CD14-positive monocyte (primary cell): ENCODE measurements at regions not wholly inside any gene's neighbourhood (a gene's known extent, or its start where the extent isn't known, plus 50 kb on each side); places are given as distances from the start of the nearest gene placed in this dataset.

Experiments used
- DNase-seq, 3 donors: peaks; one replicate each; pipeline ENCODE4 v3.0.0-alpha.2; 2011 to 2022
- H2AFZ ChIP-seq: 2 replicates; pipeline ENCODE4 v1.6.0; 2012; ENCODE audit warnings: mild to moderate bottlenecking, low read depth, low read length, inconsistent platforms; ENCODE audit not compliant: insufficient read depth, poor library complexity, severe bottlenecking
- H3K27ac ChIP-seq, 2 donors: 1 replicate in 1 of 2; 2 replicates in 1 of 2; pipeline ENCODE4 v1.5.1; 2012 to 2013; ENCODE audit warnings: low read length in 2 of 2, control low read depth in 1 of 2, inconsistent platforms in 1 of 2, low read depth in 1 of 2, mild to moderate bottlenecking in 1 of 2
- H3K27me3 ChIP-seq, 2 donors: one replicate each; pipeline versions ENCODE4 v1.6.0 to v1.6.1; 2011 to 2013; ENCODE audit warnings: low read length in 2 of 2; ENCODE audit not compliant: control insufficient read depth in 2 of 2, insufficient read depth in 2 of 2
- H3K36me3 ChIP-seq, 2 donors: replicated peaks in 1 of 2; 1 replicate in 1 of 2; 2 replicates in 1 of 2; pipeline versions ENCODE4 v1.5.1 to v1.6.1; 2012 to 2013; ENCODE audit warnings: low read length in 2 of 2, control low read depth in 1 of 2, inconsistent platforms in 1 of 2, mild to moderate bottlenecking in 1 of 2; ENCODE audit not compliant: insufficient read depth in 2 of 2, control insufficient read depth in 1 of 2
- H3K4me1 ChIP-seq, 2 donors: 1 replicate in 1 of 2; 2 replicates in 1 of 2; pipeline versions ENCODE4 v1.5.1 to v1.6.1; 2012 to 2013; ENCODE audit warnings: low read length in 2 of 2, control low read depth in 1 of 2, inconsistent platforms in 1 of 2, mild to moderate bottlenecking in 1 of 2, moderate library complexity in 1 of 2; ENCODE audit not compliant: insufficient read depth in 2 of 2, control insufficient read depth in 1 of 2
- H3K4me2 ChIP-seq: replicated peaks from 2 replicates; pipeline ENCODE3; 2012; ENCODE audit warnings: low read length, moderate library complexity, mild to moderate bottlenecking; ENCODE audit not compliant: poor library complexity, severe bottlenecking; ENCODE audit errors: extremely low read depth
- H3K4me3 ChIP-seq, 3 experiments: fragments of 200-600 bp in 1 of 3; sonication (generic) in 1 of 3; replicated peaks in 1 of 3; 1 replicate in 2 of 3; 2 replicates in 1 of 3; pipeline ENCODE4 v1.5.1; 2011 to 2013; ENCODE audit warnings: low read length in 3 of 3, mild to moderate bottlenecking in 3 of 3, control low read depth in 2 of 3, low read depth in 2 of 3, inconsistent platforms in 1 of 3, moderate library complexity in 1 of 3
- H3K79me2 ChIP-seq: 2 replicates; pipeline ENCODE4 v1.6.0; 2012; ENCODE audit warnings: mild to moderate bottlenecking, control low read depth, inconsistent platforms, low read length, moderate library complexity; ENCODE audit not compliant: insufficient read depth
- H3K9ac ChIP-seq: 2 replicates; pipeline ENCODE4 v1.6.0; 2017; ENCODE audit warnings: low read length, mild to moderate bottlenecking; ENCODE audit not compliant: insufficient read depth, poor library complexity, severe bottlenecking
- H3K9me3 ChIP-seq, 2 donors: replicated peaks in 1 of 2; 1 replicate in 1 of 2; 2 replicates in 1 of 2; pipeline versions ENCODE4 v1.5.1 to v1.6.1; 2012 to 2013; ENCODE audit warnings: low read length in 2 of 2, control low read depth in 1 of 2; ENCODE audit not compliant: control insufficient read depth in 1 of 2, insufficient read depth in 1 of 2
- H4K20me1 ChIP-seq: 2 replicates; pipeline ENCODE4 v1.6.0; 2012; ENCODE audit warnings: mild to moderate bottlenecking, low read length, control low read depth, moderate library complexity; ENCODE audit not compliant: insufficient read depth
- H3K27ac Mint-ChIP-seq, 7 donors: one replicate each; pipeline ENCODE4 v1.8.0; 2020; ENCODE audit warnings: mild to moderate bottlenecking in 7 of 7, mixed read lengths in 7 of 7, moderate library complexity in 6 of 7, inconsistent platforms in 2 of 7
- H3K27me3 Mint-ChIP-seq, 3 donors: one replicate each; pipeline ENCODE4 v1.8.0; 2021 to 2022; ENCODE audit warnings: low read depth in 3 of 3, mild to moderate bottlenecking in 3 of 3, mixed read lengths in 3 of 3, moderate library complexity in 3 of 3, inconsistent platforms in 1 of 3
- H3K36me3 Mint-ChIP-seq, 2 donors: one replicate each; pipeline ENCODE4 v1.8.0; 2020; ENCODE audit warnings: mixed read lengths in 2 of 2, inconsistent platforms in 1 of 2, mild to moderate bottlenecking in 1 of 2
- H3K4me1 Mint-ChIP-seq: one replicate; pipeline ENCODE4 v1.8.0; 2020; ENCODE audit warnings: mild to moderate bottlenecking, mixed read lengths
- H3K4me3 Mint-ChIP-seq, 2 donors: one replicate each; pipeline ENCODE4 v1.8.0; 2020; ENCODE audit warnings: mild to moderate bottlenecking in 2 of 2, mixed read lengths in 2 of 2, moderate library complexity in 1 of 2
- H3K9me3 Mint-ChIP-seq, 7 donors: one replicate each; pipeline ENCODE4 v1.8.0; 2020 to 2022; ENCODE audit warnings: mixed read lengths in 7 of 7, mild to moderate bottlenecking in 6 of 7, moderate library complexity in 6 of 7, inconsistent platforms in 2 of 7
- WGBS: methylation state at CpG from one replicate; pipeline ENCODE4 v1.1.5; 2013; ENCODE audit warnings: missing lambda C conversion rate; ENCODE audit not compliant: insufficient coverage; 5-methylcytosine and 5-hydroxymethylcytosine counted together
- intact Hi-C, 2 donors: fragments of 100-400 bp; cut with micrococcal nuclease; formaldehyde crosslinking; loops; one replicate each; pipeline versions ENCODE4 v1.15.0 to v1.15.1; 2023
- TF ChIP-seq, protein P1 (sequence below): fragments of 200-600 bp; IDR thresholded peaks from one replicate; pipeline ENCODE4 v1.8.0; 2022; ENCODE audit warnings: antibody characterized with exemption, mild to moderate bottlenecking

DNA sequence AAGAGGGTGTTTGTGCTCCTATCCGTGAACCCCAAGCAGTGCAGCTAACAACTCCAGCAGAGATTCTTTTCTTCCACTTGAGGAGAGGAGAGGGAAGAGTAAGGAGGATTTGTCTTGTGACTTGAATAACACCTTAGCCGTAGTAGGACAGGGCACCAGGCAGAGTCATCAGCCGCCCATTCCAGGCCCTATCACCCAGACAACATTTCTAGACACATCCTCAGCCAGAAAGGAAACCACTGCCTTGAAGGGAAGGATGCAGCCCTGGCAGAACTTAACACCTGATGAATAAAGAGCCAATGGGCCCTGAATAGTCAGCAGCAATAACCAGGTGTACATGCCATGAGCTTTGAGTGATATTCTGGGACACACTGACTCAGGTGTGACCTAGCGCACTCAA lies 1013.0 kb upstream of the COX7C start:
- no peak overlapping the region for H3K9ac ChIP-seq
- no peak overlapping the region for H2AFZ ChIP-seq
- H3K36me3 ChIP-seq = no peaks in the 10 kb centered on the region
- WGBS = 83% methylated on average over 2 of the region's 4 CpGs
- no peaks in the 10 kb centered on the region for H3K4me1 ChIP-seq
- Mint-ChIP-seq H3K27me3 (no peaks in the 10 kb centered on the region), H3K27ac (no peak overlapping the region), H3K36me3 (no peaks in the 10 kb centered on the region), H3K4me3 (no peak overlapping the region), H3K9me3 (peaks cover 0 to 6% (median 3%) of the 10 kb centered on the region in 7 donors), H3K4me1 (no peaks in the 10 kb centered on the region)
- H3K9me3 ChIP-seq = peaks cover 7 to 17% of the 10 kb centered on the region in 2 donors
- TF ChIP-seq, protein P1, sequence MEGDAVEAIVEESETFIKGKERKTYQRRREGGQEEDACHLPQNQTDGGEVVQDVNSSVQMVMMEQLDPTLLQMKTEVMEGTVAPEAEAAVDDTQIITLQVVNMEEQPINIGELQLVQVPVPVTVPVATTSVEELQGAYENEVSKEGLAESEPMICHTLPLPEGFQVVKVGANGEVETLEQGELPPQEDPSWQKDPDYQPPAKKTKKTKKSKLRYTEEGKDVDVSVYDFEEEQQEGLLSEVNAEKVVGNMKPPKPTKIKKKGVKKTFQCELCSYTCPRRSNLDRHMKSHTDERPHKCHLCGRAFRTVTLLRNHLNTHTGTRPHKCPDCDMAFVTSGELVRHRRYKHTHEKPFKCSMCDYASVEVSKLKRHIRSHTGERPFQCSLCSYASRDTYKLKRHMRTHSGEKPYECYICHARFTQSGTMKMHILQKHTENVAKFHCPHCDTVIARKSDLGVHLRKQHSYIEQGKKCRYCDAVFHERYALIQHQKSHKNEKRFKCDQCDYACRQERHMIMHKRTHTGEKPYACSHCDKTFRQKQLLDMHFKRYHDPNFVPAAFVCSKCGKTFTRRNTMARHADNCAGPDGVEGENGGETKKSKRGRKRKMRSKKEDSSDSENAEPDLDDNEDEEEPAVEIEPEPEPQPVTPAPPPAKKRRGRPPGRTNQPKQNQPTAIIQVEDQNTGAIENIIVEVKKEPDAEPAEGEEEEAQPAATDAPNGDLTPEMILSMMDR = no peak
- DNase-seq = no peak
- H3K27ac ChIP-seq = no peak overlapping the region
- H3K4me2 ChIP-seq = no peak overlapping the region
- H3K27me3 ChIP-seq = no peaks in the 10 kb centered on the region
- no peak overlapping the region for H3K4me3 ChIP-seq
- no peaks in the 10 kb centered on the region for H3K79me2 ChIP-seq
- H4K20me1 ChIP-seq = no peaks in the 10 kb centered on the region
- intact Hi-C loops = no loop called here

DNA sequence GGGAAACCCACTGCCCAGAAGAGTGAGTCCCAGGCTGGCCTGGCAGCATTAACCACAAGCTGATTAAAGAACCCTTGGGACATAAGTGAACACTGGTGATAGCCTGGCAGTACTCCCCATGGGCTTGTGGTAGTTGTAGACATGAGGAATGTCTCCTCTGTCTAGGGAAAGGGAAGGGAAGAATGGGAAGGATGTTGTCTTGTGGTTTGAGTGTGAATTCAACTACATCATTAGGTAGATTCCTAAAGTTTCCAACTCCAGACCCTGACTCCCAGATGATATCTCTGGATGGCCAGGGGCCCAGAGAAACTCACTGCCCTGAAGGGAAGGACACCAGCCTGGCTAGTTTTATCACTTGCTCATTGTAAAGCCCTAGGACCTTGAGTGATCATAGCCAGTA lies 1012.4 kb upstream of the COX7C start:
- H3K4me1 ChIP-seq = no peaks in the 10 kb centered on the region
- H3K27me3 Mint-ChIP-seq = no peaks in the 10 kb centered on the region
- no peak overlapping the region for H3K4me2 ChIP-seq
- H2AFZ ChIP-seq = no peak overlapping the region
- no peak overlapping the region for H3K27ac ChIP-seq
- TF ChIP-seq, protein P1 = no peak
- H3K4me1 Mint-ChIP-seq = no peaks in the 10 kb centered on the region
- peaks cover 7 to 17% of the 10 kb centered on the region in 2 donors for H3K9me3 ChIP-seq
- no peak for DNase-seq
- peak overlapping the region in 1 of 7 donors; percentile 73 for H3K27ac Mint-ChIP-seq
- intact Hi-C loops = no loop called here
- peaks cover 0 to 6% (median 3%) of the 10 kb centered on the region in 7 donors for H3K9me3 Mint-ChIP-seq
- H3K9ac ChIP-seq = no peak overlapping the region
- no peaks in the 10 kb centered on the region for H3K27me3 ChIP-seq
- no peaks in the 10 kb centered on the region for H3K36me3 Mint-ChIP-seq
- H3K79me2 ChIP-seq = no peaks in the 10 kb centered on the region
- H3K4me3 ChIP-seq = no peak overlapping the region
- no peaks in the 10 kb centered on the region for H3K36me3 ChIP-seq
- no peak overlapping the region for H3K4me3 Mint-ChIP-seq
- H4K20me1 ChIP-seq = no peaks in the 10 kb centered on the region
